ENCODE measurements at regions not wholly inside any gene's neighbourhood (a gene's known extent, or its start where the extent isn't known, plus 50 kb on each side); places are given as distances from the start of the nearest gene placed in this dataset.
"Not testable (repeated sequence)": the region's sequence is repeated elsewhere in the genome, so short reads cannot be mapped to it uniquely, and the experiment has no call there.

DNA sequence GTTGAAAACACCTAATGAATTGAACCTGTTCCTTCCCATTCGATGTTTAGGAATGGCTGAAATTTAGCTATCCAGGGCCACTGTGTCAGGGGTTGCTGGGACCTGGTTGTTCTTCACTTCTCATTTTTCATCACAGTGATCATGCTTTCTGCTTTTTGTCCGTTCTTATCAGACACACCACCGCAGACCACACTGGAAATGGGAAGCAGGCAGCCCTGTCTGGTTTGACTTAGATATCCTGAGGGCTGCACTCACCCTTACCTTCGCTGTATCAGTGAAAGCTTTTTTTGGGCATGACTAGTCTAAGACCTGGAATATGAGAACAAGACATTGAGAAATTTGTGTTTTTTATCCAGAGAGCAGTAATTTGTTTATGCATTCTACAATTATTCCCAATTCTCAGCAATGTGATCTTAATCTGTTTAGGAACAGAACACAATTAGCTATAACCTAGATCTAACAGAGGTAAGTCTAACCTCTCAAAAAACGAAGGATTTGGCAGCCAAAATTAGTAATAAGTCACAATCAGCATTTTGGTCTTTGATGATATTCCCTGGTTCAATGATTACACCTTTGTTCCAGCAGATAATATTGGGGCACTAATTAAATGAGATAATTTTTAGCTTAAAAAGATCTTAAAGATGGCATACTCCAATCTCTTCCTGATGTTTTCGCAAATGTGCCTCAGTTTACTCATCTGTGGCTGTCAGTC, 126.0 kb upstream of the GOT2 start:
- ATAC-seq (no peak), DNase-seq (ENCODE audit: low spot score) (no peak), FAIRE-seq (no peak)
- Histone ChIP-seq H3K36me3 (replicated peaks in 1 of 2; ENCODE audit: control insufficient read depth in 1 of 2, insufficient read depth in 2 of 2, low read length in 2 of 2) (no peaks in the 10 kb centered on the region), H2AFZ (ENCODE audit: low read length) (no peak overlapping the region), H4K20me1 (ENCODE audit: insufficient read depth, low read length) (no peaks in the 10 kb centered on the region), H3K4me2 (ENCODE audit: low read depth, low read length) (no peak overlapping the region), H3K27ac (ENCODE audit: extremely low read length, insufficient read depth, low read length) (no peak overlapping the region), H3K27me3 (ENCODE audit: control insufficient read depth in 1 of 2, insufficient read depth in 2 of 2, low read length in 2 of 2) (no peaks in the 10 kb centered on the region; a peak in 1 of 5 replicates), H3K9me3 (ENCODE audit: low read length) (no peaks in the 10 kb centered on the region), H3K4me3 (replicated peaks in 1 of 3; ENCODE audit: insufficient read depth in 1 of 3, low read depth in 2 of 3, low read length in 3 of 3) (no peak overlapping the region), H3K79me2 (ENCODE audit: insufficient read depth, low read length) (no peaks in the 10 kb centered on the region), H3K9ac (ENCODE audit: insufficient read depth, low read depth, low read length) (no peak overlapping the region), H3K4me1 (ENCODE audit: insufficient read depth, low read length) (no peaks in the 10 kb centered on the region)
- intact Hi-C loops (cut with micrococcal nuclease; ENCODE audit: unreplicated experiment) = no loop called here
- WGBS (ENCODE audit: low lambda C conversion rate) = 4% methylated on average over 6 of the region's 6 CpGs
- no TSS peak for BruUV-seq (replicated peaks)
- in situ Hi-C loops (cut with HindIII; ENCODE audit: extremely low pct_ligation_motif_present, low pct_unique_long_range_greater_than_20kb) = no loop called here
- POLR2A ChIA-PET = no interaction called here
- peak; percentile 37 to 47; a peak in 3 of 4 replicates for TF ChIP-seq MAFK (conservative IDR thresholded peaks at IDR 0.05 in 1 of 2, IDR thresholded peaks at IDR 0.05 in 1 of 2; ENCODE audit: low read length in 2 of 2)
- no peak for TF ChIP-seq ZNF564 (CRISPR knock-in tag; IDR thresholded peaks at IDR 0.05)
- no peak for TF ChIP-seq GABPA (IDR thresholded peaks at IDR 0.05; ENCODE audit: low read depth, low read length)
- TF ChIP-seq GABPA (CRISPR knock-in tag; IDR thresholded peaks at IDR 0.05; ENCODE audit: low read depth) = no peak
- no peak for TF ChIP-seq ZFYVE20 (CRISPR knock-in tag; IDR thresholded peaks at IDR 0.05; ENCODE audit: borderline replicate concordance, low read depth)
- no peak for TF ChIP-seq FOXK1 (CRISPR knock-in tag; IDR thresholded peaks at IDR 0.05; ENCODE audit: borderline replicate concordance, low read depth)
- TF ChIP-seq SOX5 (CRISPR knock-in tag; IDR thresholded peaks at IDR 0.05; ENCODE audit: borderline replicate concordance) = no peak
- no peak for TF ChIP-seq EZH2 (conservative IDR thresholded peaks at IDR 0.05; ENCODE audit: low read depth, low read length)
- CTCF ChIA-PET (ENCODE audit: low intra/inter-chr PET ratio, low total read pairs) = no interaction called here

DNA sequence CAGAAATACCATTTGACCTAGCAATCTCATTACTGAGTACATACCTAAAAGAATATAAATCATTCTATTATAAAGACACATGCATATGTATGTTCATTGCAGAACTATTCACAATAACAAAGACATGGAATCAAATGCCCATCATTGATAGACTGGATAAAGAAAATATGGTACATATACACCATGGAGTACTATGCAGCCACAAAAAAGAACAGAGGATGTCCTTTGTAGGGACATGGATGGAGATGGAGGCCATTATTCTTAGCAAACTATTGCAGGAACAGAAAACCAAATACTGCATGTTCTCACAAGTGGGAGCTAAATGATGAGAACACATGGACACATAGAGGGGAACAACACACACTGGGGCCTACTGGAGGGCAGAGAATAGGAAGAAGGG, 124.5 kb upstream of the GOT2 start:
- FAIRE-seq; H3K9ac ChIP-seq (ENCODE audit: insufficient read depth, low read depth, low read length); H3K4me2 ChIP-seq (ENCODE audit: low read depth, low read length); H3K27ac ChIP-seq (ENCODE audit: extremely low read length, insufficient read depth, low read length); DNase-seq (ENCODE audit: low spot score); H2AFZ ChIP-seq (ENCODE audit: low read length); H3K79me2 ChIP-seq (ENCODE audit: insufficient read depth, low read length); H3K4me1 ChIP-seq (ENCODE audit: insufficient read depth, low read length); intact Hi-C loops (cut with micrococcal nuclease; ENCODE audit: unreplicated experiment); in situ Hi-C loops (cut with HindIII; ENCODE audit: extremely low pct_ligation_motif_present, low pct_unique_long_range_greater_than_20kb); H3K27me3 ChIP-seq (ENCODE audit: control insufficient read depth in 1 of 2, insufficient read depth in 2 of 2, low read length in 2 of 2); BruUV-seq (replicated peaks); ATAC-seq; H3K36me3 ChIP-seq (replicated peaks in 1 of 2; ENCODE audit: control insufficient read depth in 1 of 2, insufficient read depth in 2 of 2, low read length in 2 of 2); POLR2A ChIA-PET; H4K20me1 ChIP-seq (ENCODE audit: insufficient read depth, low read length); CTCF ChIA-PET (ENCODE audit: low intra/inter-chr PET ratio, low total read pairs); H3K9me3 ChIP-seq (ENCODE audit: low read length); H3K4me3 ChIP-seq (replicated peaks in 1 of 3; ENCODE audit: insufficient read depth in 1 of 3, low read depth in 2 of 3, low read length in 3 of 3): not testable (repeated sequence)

Data from HepG2 (cell line).